Activated B cell treated with CpG ODN at 0.5 μM for 24 hours (primary cell): ENCODE measurements at regions not wholly inside any gene's neighbourhood (a gene's known extent, or its start where the extent isn't known, plus 50 kb on each side); places are given as distances from the start of the nearest gene placed in this dataset.

Source experiments
- ATAC-seq: fragments of 200-7000 bp; cut with Tn5 transposase; one replicate; pipeline ENCODE4 v1.10.0; 2021; ENCODE audit warnings: low read depth, mild to moderate bottlenecking, moderate library complexity
- CTCF ChIA-PET: fragments of 350-600 bp; sonication (Branson Sonifier 250); formaldehyde crosslinking; loops from one replicate; lab custom pipeline; 2021; ENCODE audit warnings: antibody characterized with exemption; lab: Charles Lee
- POLR2A ChIA-PET: fragments of 350-600 bp; sonication (Branson Sonifier 250); formaldehyde crosslinking; loops from one replicate; lab custom pipeline; 2021; ENCODE audit warnings: antibody characterized with exemption; lab: Charles Lee
- DNase-seq: peaks from one replicate; pipeline ENCODE4 v3.0.0; 2022
- H3K27ac Mint-ChIP-seq: one replicate; pipeline ENCODE4 v1.8.0; 2020; ENCODE audit warnings: mixed read lengths
- H3K27me3 Mint-ChIP-seq: one replicate; pipeline ENCODE4 v1.8.0; 2021; ENCODE audit warnings: mixed read lengths
- H3K36me3 Mint-ChIP-seq: one replicate; pipeline ENCODE4 v1.8.0; 2021; ENCODE audit warnings: low read depth, mixed read lengths
- H3K4me1 Mint-ChIP-seq: one replicate; pipeline ENCODE4 v1.8.0; 2021; ENCODE audit warnings: mixed read lengths
- H3K4me3 Mint-ChIP-seq: one replicate; pipeline ENCODE4 v1.8.0; 2020; ENCODE audit warnings: mild to moderate bottlenecking, mixed read lengths
- H3K9me3 Mint-ChIP-seq: one replicate; pipeline ENCODE4 v1.8.0; 2020; ENCODE audit warnings: mixed read lengths
- intact Hi-C: fragments of 100-400 bp; cut with micrococcal nuclease; formaldehyde crosslinking; loops from one replicate; pipeline ENCODE4 v1.15.1; 2024
- TF ChIP-seq, protein P1 (sequence below): fragments of 200-600 bp; IDR thresholded peaks from one replicate; pipeline ENCODE4 v1.8.0; 2022; ENCODE audit warnings: antibody characterized with exemption, mild to moderate bottlenecking

- Mint-ChIP-seq H3K4me3 (no peak overlapping the region), H3K36me3 (no peaks in the 10 kb centered on the region), H3K9me3 (peaks cover 3% of the 10 kb centered on the region), H3K27ac (no peak overlapping the region), H3K4me1 (no peaks in the 10 kb centered on the region), H3K27me3 (peaks cover 14% of the 10 kb centered on the region)
- TF ChIP-seq, protein P1, sequence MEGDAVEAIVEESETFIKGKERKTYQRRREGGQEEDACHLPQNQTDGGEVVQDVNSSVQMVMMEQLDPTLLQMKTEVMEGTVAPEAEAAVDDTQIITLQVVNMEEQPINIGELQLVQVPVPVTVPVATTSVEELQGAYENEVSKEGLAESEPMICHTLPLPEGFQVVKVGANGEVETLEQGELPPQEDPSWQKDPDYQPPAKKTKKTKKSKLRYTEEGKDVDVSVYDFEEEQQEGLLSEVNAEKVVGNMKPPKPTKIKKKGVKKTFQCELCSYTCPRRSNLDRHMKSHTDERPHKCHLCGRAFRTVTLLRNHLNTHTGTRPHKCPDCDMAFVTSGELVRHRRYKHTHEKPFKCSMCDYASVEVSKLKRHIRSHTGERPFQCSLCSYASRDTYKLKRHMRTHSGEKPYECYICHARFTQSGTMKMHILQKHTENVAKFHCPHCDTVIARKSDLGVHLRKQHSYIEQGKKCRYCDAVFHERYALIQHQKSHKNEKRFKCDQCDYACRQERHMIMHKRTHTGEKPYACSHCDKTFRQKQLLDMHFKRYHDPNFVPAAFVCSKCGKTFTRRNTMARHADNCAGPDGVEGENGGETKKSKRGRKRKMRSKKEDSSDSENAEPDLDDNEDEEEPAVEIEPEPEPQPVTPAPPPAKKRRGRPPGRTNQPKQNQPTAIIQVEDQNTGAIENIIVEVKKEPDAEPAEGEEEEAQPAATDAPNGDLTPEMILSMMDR: no peak
- DNase-seq (no peak), ATAC-seq (no peak)
- intact Hi-C loops: no loop called here
- ChIA-PET CTCF (no interaction called here), POLR2A (no interaction called here)
Measured at GRCh38 chr7:31192986-31193385, 140.9 kb downstream of the ADCYAP1R1 start.

GRCh38 chr7:31190906-31191305 is 138.8 kb downstream of the ADCYAP1R1 start:
- Mint-ChIP-seq H3K4me3 (no peak overlapping the region), H3K36me3 (no peaks in the 10 kb centered on the region), H3K4me1 (no peaks in the 10 kb centered on the region), H3K27ac (no peak overlapping the region), H3K9me3 (peaks cover 3% of the 10 kb centered on the region), H3K27me3 (peaks cover 16% of the 10 kb centered on the region)
- CTCF ChIA-PET: no interaction called here
- POLR2A ChIA-PET: no interaction called here
- no peak for DNase-seq
- TF ChIP-seq, protein P1: no peak
- intact Hi-C loops: no loop called here
- no peak for ATAC-seq

DNA sequence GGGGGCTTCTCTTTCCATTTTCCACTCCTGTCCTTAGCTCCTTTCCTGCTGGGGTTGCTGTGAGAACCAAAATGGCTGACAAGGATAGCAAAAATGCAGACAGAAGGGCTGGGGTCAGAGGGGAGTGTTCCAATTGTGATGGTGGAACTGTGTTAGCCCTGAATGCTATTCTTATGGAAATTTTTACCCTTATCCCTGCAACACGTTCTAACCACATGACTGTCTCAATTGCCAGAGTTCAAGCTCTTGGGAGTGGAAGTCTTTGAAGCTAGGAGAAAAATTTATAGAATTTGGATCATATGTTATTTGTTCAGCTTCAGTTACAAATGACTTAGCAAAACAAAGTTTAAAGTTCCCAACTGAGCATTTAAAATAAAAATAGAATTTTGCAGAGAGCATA is 134.1 kb downstream of the ADCYAP1R1 start:
- no peaks in the 10 kb centered on the region for H3K4me1 Mint-ChIP-seq
- no peak overlapping the region for H3K27ac Mint-ChIP-seq
- no peaks in the 10 kb centered on the region for H3K36me3 Mint-ChIP-seq
- POLR2A ChIA-PET: no interaction called here
- DNase-seq (no peak), ATAC-seq (no peak)
- intact Hi-C loops: no loop called here
- H3K4me3 Mint-ChIP-seq: no peak overlapping the region
- CTCF ChIA-PET: no interaction called here
- peaks cover 8% of the 10 kb centered on the region for H3K9me3 Mint-ChIP-seq
- TF ChIP-seq, protein P1: no peak
- H3K27me3 Mint-ChIP-seq: peaks cover 5% of the 10 kb centered on the region

DNA sequence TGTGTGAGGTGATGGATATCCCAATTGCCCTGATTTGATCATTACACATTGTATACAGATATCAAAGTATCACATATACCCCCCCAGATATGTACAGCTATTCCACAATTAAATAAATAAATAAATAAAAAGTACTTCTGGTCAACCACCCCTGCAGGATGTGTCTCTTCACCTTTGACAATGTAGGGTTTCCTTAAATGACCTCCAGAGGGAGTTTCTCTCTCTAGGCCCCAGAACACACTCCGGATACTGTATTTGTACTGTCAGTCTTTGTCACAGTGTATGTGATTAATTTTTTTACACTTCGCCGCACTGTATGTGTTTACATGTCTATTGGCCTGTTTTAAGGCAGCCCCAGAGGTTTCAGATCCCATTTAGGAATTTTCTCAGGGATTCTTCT is 123.6 kb downstream of the ADCYAP1R1 start:
- ATAC-seq: no peak

DNA sequence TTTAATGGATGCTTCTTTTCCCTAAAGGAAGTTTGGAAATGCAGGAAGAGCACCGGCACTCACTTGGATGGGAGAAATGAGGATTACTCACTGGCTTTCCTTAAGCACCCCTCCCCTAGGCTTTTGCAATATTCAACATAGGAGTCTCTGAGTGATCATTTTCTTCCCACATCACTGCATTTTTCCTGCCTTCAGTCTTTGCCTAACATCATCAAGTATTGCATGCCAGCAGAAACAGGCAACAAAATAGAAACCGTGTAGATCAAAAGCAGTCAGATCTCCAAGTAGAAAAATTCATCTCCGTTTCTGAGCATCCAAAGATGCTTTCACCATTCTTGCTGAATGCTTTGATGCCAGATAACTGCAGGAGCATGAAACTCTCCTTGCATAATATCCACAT is 119.9 kb downstream of the ADCYAP1R1 start:
- Mint-ChIP-seq H3K4me3 (no peak overlapping the region), H3K27me3 (peaks cover 8% of the 10 kb centered on the region), H3K9me3 (no peaks in the 10 kb centered on the region), H3K27ac (no peak overlapping the region), H3K4me1 (no peaks in the 10 kb centered on the region), H3K36me3 (no peaks in the 10 kb centered on the region)
- ATAC-seq: no peak
- DNase-seq: no peak
- CTCF ChIA-PET: no interaction called here
- TF ChIP-seq, protein P1: no peak
- POLR2A ChIA-PET: no interaction called here
- intact Hi-C loops: no loop called here

More for the DNA sequence above, 123.6 kb downstream of the ADCYAP1R1 start:
- H3K4me3 Mint-ChIP-seq: no peak overlapping the region
- peaks cover 8% of the 10 kb centered on the region for H3K27me3 Mint-ChIP-seq
- DNase-seq: no peak
- TF ChIP-seq, protein P1: no peak
- H3K36me3 Mint-ChIP-seq: no peaks in the 10 kb centered on the region
- CTCF ChIA-PET: no interaction called here
- intact Hi-C loops: no loop called here
- no peaks in the 10 kb centered on the region for H3K4me1 Mint-ChIP-seq
- H3K9me3 Mint-ChIP-seq: no peaks in the 10 kb centered on the region
- POLR2A ChIA-PET: no interaction called here
- no peak overlapping the region for H3K27ac Mint-ChIP-seq
